HL-60 (cell line): ENCODE measurements at regions not wholly inside any gene's neighbourhood (a gene's known extent, or its start where the extent isn't known, plus 50 kb on each side); places are given as distances from the start of the nearest gene placed in this dataset.

Source experiments
- DNase-seq, 2 experiments: peaks; one replicate each; pipeline ENCODE4 v3.0.0-alpha.2; 2010 to 2020; ENCODE audit warnings: low read depth in 1 of 2, low spot score in 1 of 2
- H3K27ac ChIP-seq: fragments of 250-450 bp; sonication (Bioruptor Pico); replicated peaks from 2 replicates; pipeline ENCODE4 v1.5.1; 2020; ENCODE audit warnings: mild to moderate bottlenecking, moderate library complexity
- H3K27me3 ChIP-seq: fragments of 250-450 bp; sonication (Bioruptor Pico); 2 replicates; pipeline ENCODE4 v1.5.1; 2021; ENCODE audit warnings: mild to moderate bottlenecking, moderate library complexity; ENCODE audit not compliant: insufficient read depth, poor library complexity, severe bottlenecking
- H3K4me3 ChIP-seq: replicated peaks from 2 replicates; pipeline ENCODE4 v1.5.1; 2011; ENCODE audit warnings: mild to moderate bottlenecking, control low read depth, low read length; ENCODE audit not compliant: insufficient read depth
- GABPA ChIP-seq: IDR thresholded peaks from 2 replicates; pipeline ENCODE4 v1.6.1; 2012; ENCODE audit warnings: low read depth
- POLR2AphosphoS5 ChIP-seq: IDR thresholded peaks from 2 replicates; pipeline ENCODE4 v1.6.1; 2012; ENCODE audit warnings: low read depth
- SPI1 ChIP-seq: IDR thresholded peaks from 2 replicates; pipeline ENCODE4 v1.6.1; 2012; ENCODE audit warnings: low read depth, mild to moderate bottlenecking, borderline replicate concordance
- TF ChIP-seq, protein P1 (sequence below): IDR thresholded peaks from one replicate; pipeline ENCODE4 v1.5.1; 2011; ENCODE audit warnings: low read length, control low read depth, inconsistent platforms; ENCODE audit not compliant: insufficient read depth
- TF ChIP-seq, protein P2 (sequence below): IDR thresholded peaks from 2 replicates; pipeline ENCODE4 v1.6.1; 2012; ENCODE audit warnings: low read depth; ENCODE audit not compliant: insufficient replicate concordance

DNA sequence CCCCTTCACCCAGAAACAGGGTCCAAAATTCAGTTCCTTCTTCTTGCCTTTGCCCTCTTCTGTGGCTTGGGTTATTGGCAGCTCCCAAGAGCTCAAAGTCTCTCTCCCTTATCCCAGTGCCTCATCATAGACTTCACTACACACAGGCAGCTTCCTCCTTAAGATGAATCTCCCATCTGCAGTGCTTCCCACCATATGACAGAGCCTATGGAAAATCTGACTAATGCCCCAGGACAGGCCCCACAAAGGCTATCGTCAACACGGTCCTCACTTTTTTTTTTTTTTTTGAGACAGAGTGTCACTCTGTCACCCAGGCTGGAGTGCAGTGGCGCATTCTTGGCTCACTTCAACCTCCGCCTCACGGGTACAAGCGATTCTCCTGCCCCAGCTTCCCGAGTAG is 194.1 kb downstream of the MEX3B start:
- no peak for DNase-seq
- H3K27me3 ChIP-seq, result no peaks in the 10 kb centered on the region
- TF ChIP-seq, protein P1, sequence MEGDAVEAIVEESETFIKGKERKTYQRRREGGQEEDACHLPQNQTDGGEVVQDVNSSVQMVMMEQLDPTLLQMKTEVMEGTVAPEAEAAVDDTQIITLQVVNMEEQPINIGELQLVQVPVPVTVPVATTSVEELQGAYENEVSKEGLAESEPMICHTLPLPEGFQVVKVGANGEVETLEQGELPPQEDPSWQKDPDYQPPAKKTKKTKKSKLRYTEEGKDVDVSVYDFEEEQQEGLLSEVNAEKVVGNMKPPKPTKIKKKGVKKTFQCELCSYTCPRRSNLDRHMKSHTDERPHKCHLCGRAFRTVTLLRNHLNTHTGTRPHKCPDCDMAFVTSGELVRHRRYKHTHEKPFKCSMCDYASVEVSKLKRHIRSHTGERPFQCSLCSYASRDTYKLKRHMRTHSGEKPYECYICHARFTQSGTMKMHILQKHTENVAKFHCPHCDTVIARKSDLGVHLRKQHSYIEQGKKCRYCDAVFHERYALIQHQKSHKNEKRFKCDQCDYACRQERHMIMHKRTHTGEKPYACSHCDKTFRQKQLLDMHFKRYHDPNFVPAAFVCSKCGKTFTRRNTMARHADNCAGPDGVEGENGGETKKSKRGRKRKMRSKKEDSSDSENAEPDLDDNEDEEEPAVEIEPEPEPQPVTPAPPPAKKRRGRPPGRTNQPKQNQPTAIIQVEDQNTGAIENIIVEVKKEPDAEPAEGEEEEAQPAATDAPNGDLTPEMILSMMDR, result no peak
- TF ChIP-seq, protein P2, sequence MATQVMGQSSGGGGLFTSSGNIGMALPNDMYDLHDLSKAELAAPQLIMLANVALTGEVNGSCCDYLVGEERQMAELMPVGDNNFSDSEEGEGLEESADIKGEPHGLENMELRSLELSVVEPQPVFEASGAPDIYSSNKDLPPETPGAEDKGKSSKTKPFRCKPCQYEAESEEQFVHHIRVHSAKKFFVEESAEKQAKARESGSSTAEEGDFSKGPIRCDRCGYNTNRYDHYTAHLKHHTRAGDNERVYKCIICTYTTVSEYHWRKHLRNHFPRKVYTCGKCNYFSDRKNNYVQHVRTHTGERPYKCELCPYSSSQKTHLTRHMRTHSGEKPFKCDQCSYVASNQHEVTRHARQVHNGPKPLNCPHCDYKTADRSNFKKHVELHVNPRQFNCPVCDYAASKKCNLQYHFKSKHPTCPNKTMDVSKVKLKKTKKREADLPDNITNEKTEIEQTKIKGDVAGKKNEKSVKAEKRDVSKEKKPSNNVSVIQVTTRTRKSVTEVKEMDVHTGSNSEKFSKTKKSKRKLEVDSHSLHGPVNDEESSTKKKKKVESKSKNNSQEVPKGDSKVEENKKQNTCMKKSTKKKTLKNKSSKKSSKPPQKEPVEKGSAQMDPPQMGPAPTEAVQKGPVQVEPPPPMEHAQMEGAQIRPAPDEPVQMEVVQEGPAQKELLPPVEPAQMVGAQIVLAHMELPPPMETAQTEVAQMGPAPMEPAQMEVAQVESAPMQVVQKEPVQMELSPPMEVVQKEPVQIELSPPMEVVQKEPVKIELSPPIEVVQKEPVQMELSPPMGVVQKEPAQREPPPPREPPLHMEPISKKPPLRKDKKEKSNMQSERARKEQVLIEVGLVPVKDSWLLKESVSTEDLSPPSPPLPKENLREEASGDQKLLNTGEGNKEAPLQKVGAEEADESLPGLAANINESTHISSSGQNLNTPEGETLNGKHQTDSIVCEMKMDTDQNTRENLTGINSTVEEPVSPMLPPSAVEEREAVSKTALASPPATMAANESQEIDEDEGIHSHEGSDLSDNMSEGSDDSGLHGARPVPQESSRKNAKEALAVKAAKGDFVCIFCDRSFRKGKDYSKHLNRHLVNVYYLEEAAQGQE, result no peak
- no peak for TF ChIP-seq GABPA
- TF ChIP-seq SPI1, result no peak
- no peak for TF ChIP-seq POLR2AphosphoS5

DNA sequence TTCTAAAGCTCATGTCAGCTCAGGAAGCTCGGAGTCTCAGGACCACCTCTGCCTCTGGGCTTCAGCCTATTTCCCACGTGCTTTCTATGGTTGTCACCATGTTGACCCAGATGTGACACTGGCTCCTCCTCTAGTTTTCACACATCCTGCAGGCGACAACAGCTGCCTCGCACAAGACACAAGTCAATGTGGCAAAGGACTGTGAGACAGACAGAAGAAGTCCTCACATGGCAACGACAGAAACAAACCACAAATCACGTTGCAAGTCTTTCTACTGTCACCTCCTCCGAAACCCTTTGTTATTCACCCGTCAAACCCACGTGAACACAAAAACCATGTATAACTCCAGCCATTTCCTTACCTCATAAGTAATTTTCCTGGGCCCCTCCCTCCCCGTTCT is 194.5 kb downstream of the MEX3B start:
- no peak for TF ChIP-seq SPI1
- TF ChIP-seq, protein P2, result no peak
- no peak for TF ChIP-seq GABPA
- no peak for TF ChIP-seq POLR2AphosphoS5
- TF ChIP-seq, protein P1, result no peak
- H3K4me3 ChIP-seq, result no peak overlapping the region
- H3K27ac ChIP-seq, result no peak overlapping the region
- no peak for DNase-seq
- no peaks in the 10 kb centered on the region for H3K27me3 ChIP-seq

More for the DNA sequence above, 194.1 kb downstream of the MEX3B start:
- Histone ChIP-seq H3K4me3 (no peak overlapping the region), H3K27ac (no peak overlapping the region)

DNA sequence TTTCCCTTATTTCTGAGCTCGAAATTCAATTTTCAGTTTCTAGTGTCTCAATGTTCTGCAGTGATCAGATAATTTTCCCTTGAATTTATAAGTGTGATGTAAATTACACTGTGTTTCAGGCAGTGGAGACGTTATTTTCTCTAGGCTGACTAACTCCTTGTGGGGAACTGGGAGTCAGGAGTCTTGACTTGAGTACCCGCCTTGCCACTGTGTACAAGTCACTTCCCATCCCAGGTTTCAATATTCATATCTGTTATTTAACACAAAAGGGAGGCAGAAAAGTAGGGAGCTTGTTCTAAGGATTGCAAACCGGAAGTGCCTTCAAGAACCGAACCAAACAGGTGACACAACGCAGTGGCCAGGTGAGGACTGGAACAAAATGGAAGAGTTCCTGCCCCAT is 196.5 kb downstream of the MEX3B start:
- Histone ChIP-seq H3K27ac (no peak overlapping the region), H3K27me3 (no peaks in the 10 kb centered on the region), H3K4me3 (no peak overlapping the region)
- TF ChIP-seq, protein P2, result no peak
- no peak for TF ChIP-seq POLR2AphosphoS5
- TF ChIP-seq GABPA, result no peak
- no peak for TF ChIP-seq SPI1
- TF ChIP-seq, protein P1, result no peak
- no peak for DNase-seq
